RWPE2 (cell line): ENCODE measurements at regions not wholly inside any gene's neighbourhood (a gene's known extent, or its start where the extent isn't known, plus 50 kb on each side); places are given as distances from the start of the nearest gene placed in this dataset.

Experiments used
- ATAC-seq: fragments of 200-7000 bp; cut with Tn5 transposase; 3 replicates; pipeline ENCODE4 v1.9.1; 2021; ENCODE audit warnings: low read depth
- DNase-seq: peaks from one replicate; pipeline ENCODE4 v3.0.0-alpha.2; 2020; ENCODE audit warnings: low spot score
- H3K27ac ChIP-seq: fragments of 450-650 bp; 2 replicates; pipeline ENCODE4 v1.5.1; 2017; ENCODE audit warnings: mild to moderate bottlenecking; ENCODE audit not compliant: poor library complexity, severe bottlenecking
- H3K27me3 ChIP-seq: fragments of 250-450 bp; sonication (Bioruptor Pico); 2 replicates; pipeline ENCODE4 v1.5.1; 2021; ENCODE audit warnings: mild to moderate bottlenecking, moderate library complexity; ENCODE audit not compliant: insufficient read depth, poor library complexity, severe bottlenecking
- H3K36me3 ChIP-seq: fragments of 250-450 bp; sonication (Bioruptor Pico); 2 replicates; pipeline ENCODE4 v1.5.1; 2020; ENCODE audit warnings: low read depth, mild to moderate bottlenecking, moderate library complexity
- H3K4me1 ChIP-seq: fragments of 250-450 bp; sonication (Bioruptor Pico); 2 replicates; pipeline ENCODE4 v1.5.1; 2021; ENCODE audit warnings: mild to moderate bottlenecking, moderate library complexity; ENCODE audit not compliant: insufficient read depth, poor library complexity, severe bottlenecking
- H3K4me3 ChIP-seq: fragments of 250-450 bp; sonication (Bioruptor Pico); 2 replicates; pipeline ENCODE4 v1.5.1; 2021; ENCODE audit warnings: mild to moderate bottlenecking, moderate library complexity; ENCODE audit not compliant: severe bottlenecking
- H3K9me3 ChIP-seq: fragments of 250-450 bp; sonication (Bioruptor Pico); 2 replicates; pipeline ENCODE4 v1.5.1; 2021; ENCODE audit warnings: mild to moderate bottlenecking, moderate library complexity; ENCODE audit not compliant: severe bottlenecking
- CTCF ChIP-seq: fragments of 450-650 bp; IDR thresholded peaks from one replicate; pipeline ENCODE4 v1.5.1; 2017; ENCODE audit warnings: mild to moderate bottlenecking, moderate library complexity; ENCODE audit not compliant: poor library complexity, severe bottlenecking

- TF ChIP-seq CTCF, result no peak
- Histone ChIP-seq H3K9me3 (no peaks in the 10 kb centered on the region), H3K27me3 (no peaks in the 10 kb centered on the region), H3K36me3 (no peaks in the 10 kb centered on the region), H3K4me1 (no peaks in the 10 kb centered on the region), H3K4me3 (no peak overlapping the region), H3K27ac (no peak overlapping the region)
- ATAC-seq, result no peak
- no peak for DNase-seq
These were observed 77.2 kb upstream of the KCNMB2 start for GRCh38 chr3:178459038-178459410.

GRCh38 chr3:178465260-178466180 lies 70.7 kb upstream of the KCNMB2 start:
- no peaks in the 10 kb centered on the region for H3K36me3 ChIP-seq
- DNase-seq (no peak), ATAC-seq (no peak)
- no peak overlapping the region for H3K4me3 ChIP-seq
- TF ChIP-seq CTCF, result no peak
- H3K27ac ChIP-seq, result no peak overlapping the region
- no peaks in the 10 kb centered on the region for H3K9me3 ChIP-seq
- H3K4me1 ChIP-seq, result no peaks in the 10 kb centered on the region
- no peaks in the 10 kb centered on the region for H3K27me3 ChIP-seq

GRCh38 chr3:178472941-178473340 lies 63.3 kb upstream of the KCNMB2 start:
- Histone ChIP-seq H3K4me3 (no peak overlapping the region), H3K27me3 (no peaks in the 10 kb centered on the region), H3K27ac (no peak overlapping the region), H3K4me1 (no peaks in the 10 kb centered on the region), H3K9me3 (no peaks in the 10 kb centered on the region), H3K36me3 (no peaks in the 10 kb centered on the region)
- ATAC-seq, result no peak
- no peak for TF ChIP-seq CTCF
- DNase-seq, result no peak

- Histone ChIP-seq H3K9me3 (no peaks in the 10 kb centered on the region), H3K36me3 (no peaks in the 10 kb centered on the region), H3K27me3 (no peaks in the 10 kb centered on the region), H3K27ac (no peak overlapping the region), H3K4me3 (no peak overlapping the region), H3K4me1 (no peaks in the 10 kb centered on the region)
- ATAC-seq (no peak; the same call in 2 of the 3 replicates), DNase-seq (no peak)
- TF ChIP-seq CTCF, result no peak
These were observed 61.7 kb upstream of the KCNMB2 start for GRCh38 chr3:178474526-178474925.

GRCh38 chr3:178475062-178475461 lies 61.2 kb upstream of the KCNMB2 start:
- H3K4me3 ChIP-seq, result no peak overlapping the region
- H3K27ac ChIP-seq, result no peak overlapping the region
- no peaks in the 10 kb centered on the region for H3K9me3 ChIP-seq
- DNase-seq (no peak), ATAC-seq (no peak)
- H3K36me3 ChIP-seq, result no peaks in the 10 kb centered on the region
- TF ChIP-seq CTCF, result no peak
- no peaks in the 10 kb centered on the region for H3K4me1 ChIP-seq
- no peaks in the 10 kb centered on the region for H3K27me3 ChIP-seq
